Stimulated activated CD4-positive, alpha-beta T cell treated with anti-CD3 and anti-CD28 coated beads, Interleukin-1b, Interleukin-23, amount 100 ng/mL, for 48 hours (primary cell): ENCODE measurements at regions not wholly inside any gene's neighbourhood (a gene's known extent, or its start where the extent isn't known, plus 50 kb on each side); places are given as distances from the start of the nearest gene placed in this dataset.
A peak's percentile ranks its signal among the peaks of the same experiment; 100 is the strongest.
"Not testable (repeated sequence)": the region's sequence is repeated elsewhere in the genome, so short reads cannot be mapped to it uniquely, and the experiment has no call there.

Experiments used
- DNase-seq: peaks from one replicate; pipeline ENCODE4 v3.0.0-alpha.2; 2020

DNA sequence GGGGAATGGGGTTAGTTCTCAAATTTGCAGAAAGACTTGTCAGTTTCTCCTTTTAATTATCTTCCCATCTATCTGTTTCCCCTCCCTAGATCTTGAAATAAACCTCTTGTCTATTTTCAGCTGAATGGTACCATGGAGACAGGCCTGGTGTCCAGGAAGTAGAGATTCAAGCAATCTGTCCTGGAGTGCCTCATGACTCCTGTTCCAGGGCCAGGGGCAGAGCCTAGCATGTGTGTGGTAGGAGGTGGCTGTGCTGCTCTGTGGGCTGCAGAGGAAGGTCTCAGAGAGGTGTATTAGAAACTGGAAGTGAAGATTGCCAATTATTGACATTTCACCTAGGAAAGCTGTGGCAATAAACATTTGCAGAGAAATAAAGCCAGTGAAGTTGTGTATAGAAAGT lies 175.8 kb upstream of the ATP10B start:
- no peak for DNase-seq

DNA sequence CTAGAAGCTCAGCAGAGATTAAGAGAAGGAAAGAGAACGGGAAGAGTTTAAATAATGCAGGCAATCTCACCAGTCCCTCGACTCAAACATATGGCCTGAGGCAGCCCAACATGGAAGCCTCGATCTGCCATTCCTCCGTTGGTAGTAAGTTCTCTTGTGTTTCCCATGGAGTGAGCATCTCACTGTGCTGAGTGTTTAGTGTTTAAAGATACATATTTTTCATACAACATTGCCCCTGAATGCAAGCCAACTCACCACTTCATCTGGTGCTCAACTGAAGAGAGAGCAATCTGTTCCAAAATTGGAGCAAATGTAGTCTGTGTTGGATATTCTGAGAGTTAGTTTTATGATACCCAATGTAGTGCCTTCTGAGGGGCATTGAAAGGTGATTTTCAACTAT lies 171.5 kb upstream of the ATP10B start:
- DNase-seq: no peak

DNA sequence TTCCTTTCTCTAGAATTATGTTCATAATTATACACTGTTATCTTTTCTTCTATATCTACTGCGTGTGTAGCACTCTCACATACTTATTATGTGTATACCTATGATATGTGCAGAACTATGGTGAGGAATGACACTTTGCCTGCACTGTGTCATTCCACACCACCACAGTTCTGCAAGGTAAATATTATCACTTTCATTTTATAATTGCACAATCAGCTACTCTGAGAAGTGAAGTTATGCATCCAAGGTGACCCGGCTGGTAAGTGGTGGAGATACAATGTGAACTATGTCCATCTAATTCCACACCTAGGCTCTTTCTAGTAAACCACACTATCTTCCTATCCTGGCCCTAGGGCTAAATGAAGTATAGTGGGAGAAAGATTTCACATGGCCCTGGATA lies 170.1 kb upstream of the ATP10B start:
- DNase-seq: no peak

DNA sequence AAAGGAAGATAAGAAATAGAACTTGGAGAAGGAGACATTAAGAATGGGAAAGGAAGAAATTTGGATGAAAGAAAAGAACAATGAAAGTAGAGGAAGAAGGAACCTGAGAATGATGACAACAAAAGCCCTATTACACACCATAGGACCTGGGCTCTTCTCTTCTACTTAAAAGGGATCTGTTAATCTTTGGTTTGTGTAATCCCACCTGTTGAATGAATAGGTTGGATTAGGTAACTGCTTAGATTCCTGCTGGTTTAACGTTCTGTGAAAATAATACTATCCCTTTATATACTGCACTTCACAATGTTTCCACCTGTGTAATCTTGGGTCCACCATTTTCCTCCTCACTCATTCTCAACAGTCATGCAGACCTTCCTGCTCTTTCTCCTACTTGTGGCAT lies 157.8 kb upstream of the ATP10B start:
- DNase-seq: no peak

DNA sequence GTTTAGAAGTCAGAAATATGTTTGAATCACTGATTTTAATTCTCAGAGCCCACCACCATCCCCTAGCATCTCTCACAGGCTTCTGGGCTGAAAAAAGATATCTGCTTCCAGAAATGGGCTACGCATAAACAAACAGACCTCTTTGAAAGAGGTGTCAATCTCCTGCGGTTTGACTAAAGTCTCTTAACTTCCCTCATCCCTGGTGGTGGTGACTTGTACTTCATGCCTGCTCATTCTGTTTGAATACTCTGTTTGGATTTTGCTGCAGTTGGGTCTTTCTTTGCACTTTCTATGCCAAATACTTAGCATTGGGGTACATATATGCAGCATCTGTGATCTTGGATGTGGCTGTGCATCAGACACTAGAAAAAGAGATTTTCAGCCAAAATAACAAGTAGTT lies 157.2 kb upstream of the ATP10B start:
- no peak for DNase-seq

DNA sequence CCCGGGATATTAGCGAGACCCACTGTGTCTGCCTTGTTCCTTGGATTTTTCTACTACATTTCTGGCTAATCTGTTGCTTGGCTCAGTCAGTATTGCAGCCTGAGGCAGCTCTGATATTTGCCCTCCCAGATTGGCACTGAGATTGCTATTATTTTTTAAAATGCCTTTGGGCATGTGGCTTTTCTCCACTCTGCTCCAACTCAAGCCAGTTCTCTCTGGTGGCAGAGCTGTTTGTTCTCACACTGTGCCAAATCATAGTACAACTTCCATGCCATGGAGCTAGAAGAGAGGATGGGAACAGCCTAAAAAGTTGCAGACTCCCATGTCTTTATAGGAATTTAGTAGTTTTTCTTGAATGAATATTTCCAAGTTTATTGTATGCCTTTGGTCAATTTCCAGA lies 155.9 kb upstream of the ATP10B start:
- DNase-seq: no peak

DNA sequence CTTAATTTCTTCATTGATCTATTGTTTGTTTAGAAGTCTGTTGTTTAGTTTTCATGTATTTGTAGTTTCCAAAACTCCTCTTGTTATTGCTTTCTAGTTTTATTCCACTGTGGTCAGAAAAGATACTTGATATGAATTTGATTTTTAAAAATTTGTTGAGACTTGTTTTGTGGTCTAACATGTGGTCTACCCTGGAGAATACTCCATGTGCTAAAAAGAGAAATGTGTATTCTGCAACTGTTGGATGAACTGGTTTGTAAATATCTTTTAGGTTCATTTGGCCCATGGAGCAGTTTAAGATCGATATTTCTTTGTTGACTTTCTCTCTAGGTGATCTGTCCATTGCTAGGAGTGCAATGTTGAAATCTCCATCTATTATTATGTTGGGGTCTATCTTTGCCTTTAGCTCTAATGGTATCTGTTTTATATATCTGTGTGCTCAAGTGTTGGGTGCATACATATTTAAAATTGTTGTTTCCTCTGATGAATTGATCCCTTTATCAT lies 150.6 kb upstream of the ATP10B start:
- DNase-seq: no peak

DNA sequence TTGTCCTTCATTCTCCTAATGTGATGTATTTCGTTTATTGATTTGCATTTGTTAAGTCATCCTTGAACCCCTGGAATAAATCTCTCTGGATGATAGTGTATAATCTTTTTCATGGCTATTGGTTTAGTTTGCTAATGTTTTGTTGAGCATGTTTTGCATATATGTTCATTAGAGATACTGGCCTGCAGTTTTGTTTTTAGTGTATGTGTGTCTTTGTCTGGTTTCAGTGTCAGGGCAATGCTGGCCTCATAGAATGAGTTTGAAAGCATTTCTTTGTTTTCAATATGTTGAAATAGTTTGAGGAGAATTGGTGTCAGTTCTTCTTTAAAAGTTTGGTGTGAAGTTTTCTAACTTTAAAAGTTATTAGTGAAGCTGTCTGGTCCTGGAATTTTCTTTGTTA lies 149.6 kb upstream of the ATP10B start:
- DNase-seq: no peak

DNA sequence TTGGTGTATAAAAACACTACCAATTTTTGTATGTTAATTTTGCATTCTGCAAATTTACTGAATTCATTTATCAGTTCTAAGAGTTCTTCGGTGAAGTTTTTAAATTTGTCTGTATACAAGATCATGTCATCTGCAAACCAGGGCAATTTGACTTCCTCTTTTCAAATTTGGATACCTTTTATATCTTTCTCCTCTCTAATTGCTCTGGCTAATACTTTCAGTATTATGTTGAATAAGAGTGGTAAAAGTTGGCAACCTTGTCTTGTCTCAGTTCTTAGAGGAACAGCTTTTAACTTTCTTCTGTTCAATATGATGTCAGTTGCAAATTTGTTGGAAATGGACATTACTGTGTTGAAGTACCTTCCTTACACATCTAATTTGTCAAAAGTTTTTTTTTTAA lies 149.1 kb upstream of the ATP10B start:
- not testable (repeated sequence) for DNase-seq

DNA sequence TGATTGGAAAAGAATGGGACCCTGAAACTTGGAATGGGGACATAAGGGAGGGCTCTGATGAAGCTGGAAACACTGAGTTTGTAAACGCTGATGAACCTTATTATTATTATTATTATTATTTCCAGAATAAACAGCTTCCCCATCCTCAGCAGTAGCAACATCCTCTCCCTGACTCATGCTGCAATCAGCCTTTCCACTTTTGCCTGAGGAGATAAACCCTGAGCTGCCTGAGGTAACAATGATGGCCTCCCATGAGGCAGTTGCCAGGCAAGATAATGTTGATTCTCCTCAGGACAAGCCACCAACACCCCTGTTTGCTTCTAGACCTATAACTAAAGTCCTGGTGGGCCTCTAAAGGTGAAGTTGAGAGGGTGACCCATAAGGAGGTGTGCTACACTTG lies 139.2 kb upstream of the ATP10B start:
- no peak for DNase-seq

DNA sequence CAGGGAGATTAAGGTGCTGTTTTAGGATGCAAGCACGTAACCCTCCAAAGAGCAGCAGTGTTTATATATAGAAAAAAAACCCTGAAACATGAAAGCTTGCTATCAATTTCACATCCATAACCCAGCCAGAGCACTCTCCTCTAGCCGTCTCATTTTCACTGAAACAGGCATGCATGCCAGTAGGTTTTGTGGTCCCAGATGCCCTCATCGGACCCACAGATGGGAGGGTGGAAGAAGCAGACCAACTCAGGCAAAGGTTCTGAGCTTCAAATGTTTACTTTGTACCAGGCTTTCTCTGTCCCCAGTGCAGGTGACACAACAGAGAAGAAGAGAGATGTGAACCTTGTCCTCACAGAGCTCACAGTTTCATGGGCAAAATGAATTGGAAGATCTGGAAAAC lies 127.4 kb upstream of the ATP10B start:
- no peak for DNase-seq

DNA sequence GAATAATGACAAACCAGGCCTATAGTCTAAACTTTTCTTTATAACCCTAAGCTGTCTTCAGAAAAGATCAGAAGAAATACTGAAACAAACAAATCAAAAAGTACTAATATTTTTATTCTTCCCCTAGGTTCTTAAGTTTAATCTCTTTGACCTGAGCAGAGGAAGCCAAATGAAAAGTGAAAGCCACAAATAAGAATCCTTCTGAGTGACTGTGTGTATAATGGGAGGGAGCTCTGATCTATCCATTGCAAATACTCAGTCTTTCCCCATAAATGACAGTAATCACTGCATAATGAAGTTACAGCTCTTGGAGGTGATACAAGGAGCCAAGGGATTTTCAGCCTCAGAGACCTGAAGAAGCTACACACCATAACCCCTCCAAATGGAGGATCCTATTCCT lies 126.9 kb upstream of the ATP10B start:
- DNase-seq: no peak

DNA sequence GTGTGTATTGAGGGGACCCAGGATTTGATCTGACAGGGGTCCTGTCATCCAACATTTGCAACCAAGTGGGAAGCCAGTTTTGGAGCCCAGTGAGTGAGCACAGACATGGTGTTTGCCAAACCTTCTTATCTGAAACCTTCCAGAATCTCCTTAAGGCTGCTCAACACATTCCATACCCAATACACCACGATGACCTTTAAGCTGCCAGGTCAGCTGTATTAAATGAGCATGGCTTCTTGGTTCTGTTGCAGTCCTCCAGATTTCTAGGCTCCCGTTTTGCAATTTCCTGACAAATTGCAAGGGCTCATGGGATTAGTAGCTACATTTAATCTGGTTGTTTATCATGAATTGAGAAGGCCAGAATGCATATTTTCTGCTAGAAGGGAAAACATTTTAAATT lies 124.2 kb upstream of the ATP10B start:
- DNase-seq: no peak

DNA sequence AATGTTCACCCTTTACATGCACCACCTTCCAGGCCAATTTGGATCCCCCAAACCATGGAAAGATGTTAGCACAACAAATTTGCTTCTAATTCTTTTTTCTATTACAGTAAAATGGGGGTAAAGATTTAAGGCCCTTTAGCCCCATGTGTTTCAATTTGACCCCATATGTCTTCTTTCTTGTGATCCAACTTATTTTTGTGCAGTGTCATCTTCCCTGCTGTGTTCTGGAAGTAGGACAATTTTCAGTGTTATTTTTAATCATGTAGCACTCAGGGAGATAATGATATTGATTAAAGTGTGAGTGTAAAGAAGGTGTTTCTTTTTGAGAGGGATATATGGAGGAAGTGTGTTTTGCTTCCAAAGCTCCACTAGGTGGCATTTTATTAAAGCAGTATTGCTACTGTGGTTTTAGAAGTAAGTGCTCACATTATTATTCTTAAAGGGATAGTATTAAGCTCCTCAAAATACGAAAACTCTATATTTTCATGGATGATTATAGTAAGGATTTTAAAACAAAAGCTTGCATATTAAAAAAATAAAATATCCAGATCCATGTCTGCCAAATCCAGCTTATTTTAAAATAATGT lies 118.7 kb upstream of the ATP10B start:
- no peak for DNase-seq

DNA sequence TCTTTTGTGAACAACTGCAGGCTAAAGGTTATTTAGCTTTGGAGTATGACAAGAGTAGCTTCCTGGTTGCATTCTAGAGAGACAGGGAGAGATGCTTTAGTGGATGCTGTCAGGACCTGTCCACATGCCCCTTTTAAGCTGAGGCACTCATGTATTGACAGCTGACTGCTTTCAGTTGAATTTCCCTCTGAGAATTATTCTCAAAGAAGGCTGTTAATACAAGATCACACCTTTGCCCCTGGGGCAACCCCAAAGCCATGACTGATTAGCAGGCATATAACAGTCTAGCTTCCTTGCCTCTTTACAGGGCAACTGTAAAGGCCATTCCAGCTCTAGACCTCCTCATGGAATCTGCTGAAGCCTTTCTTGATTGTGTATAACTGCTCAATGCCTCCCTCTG lies 117.6 kb upstream of the ATP10B start:
- DNase-seq: no peak

DNA sequence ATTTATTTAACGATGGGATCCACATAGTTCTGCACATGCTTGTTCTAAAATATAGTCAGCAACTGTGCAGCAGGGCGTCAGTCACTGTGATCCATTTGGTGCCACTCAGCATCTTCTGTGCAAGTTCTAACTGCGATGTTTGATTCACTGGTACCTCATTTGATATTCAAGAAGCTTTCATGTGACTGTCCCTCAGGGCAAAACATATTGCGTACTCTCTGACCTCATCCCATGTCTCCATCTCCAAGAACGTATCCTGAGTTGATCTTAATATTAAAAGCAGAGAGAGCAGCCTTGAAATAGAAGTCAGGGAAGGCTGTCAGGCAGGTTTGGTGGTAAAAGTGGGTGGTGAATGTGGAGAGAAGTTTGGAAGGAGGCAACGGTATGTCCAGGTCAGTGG lies 116.5 kb upstream of the ATP10B start:
- DNase-seq: no peak

DNA sequence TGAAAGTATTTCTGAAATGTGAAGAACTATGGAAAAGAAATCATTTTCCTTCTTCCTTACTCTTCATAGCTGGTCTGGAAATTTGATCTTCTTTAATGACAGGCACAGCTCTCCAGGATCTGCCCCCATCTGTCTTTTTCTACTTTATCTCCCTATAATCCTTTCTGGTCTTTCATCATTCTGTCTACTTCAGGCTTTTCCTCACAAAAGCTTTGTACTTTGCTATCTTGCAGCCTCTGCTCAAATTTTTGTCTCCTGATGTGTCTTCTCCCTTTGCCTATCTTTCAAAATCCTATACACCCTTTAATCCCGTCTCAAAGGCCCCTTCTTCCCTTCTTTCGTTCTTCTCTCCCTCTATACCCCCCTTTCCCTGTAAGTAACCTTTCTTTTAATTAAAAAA lies 114.9 kb upstream of the ATP10B start:
- DNase-seq: no peak

DNA sequence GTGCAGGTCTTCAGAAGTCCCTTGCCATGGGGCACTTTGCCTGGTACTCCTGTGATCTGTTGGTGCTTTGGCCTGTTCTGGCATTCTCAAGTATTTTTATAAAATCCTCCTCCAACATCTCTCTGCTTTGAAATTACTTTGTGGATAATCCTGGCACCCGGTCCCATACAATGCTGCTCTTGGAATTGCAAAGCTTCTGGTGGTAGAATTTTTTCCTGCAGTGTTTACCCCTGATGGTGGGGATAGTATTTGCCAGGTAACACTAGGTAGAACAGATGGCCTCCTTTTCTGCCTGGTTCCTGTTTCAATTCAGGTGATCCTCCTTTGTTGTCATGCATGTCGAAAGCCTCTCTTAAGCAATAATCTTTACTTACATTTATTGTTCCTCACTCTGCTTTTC lies 109.8 kb upstream of the ATP10B start:
- no peak for DNase-seq

DNA sequence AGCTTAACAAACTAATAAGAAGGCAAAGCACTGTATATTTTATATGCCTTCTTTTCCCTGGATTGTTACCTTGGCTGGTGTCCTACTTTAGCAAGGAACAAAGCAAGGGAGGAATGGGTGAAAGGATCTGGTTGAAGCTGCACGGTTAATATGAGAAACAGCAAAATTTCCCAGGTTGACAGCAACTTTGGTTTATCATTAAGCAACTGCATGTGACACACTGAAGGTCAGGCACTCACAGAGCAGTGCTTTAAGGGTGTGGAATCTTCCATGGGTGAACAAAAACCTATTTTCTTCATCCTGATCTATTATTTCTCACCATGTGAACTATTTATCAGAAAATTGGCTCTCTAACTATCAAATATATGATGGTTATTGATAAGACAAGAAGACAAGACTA lies 109.0 kb upstream of the ATP10B start:
- no peak for DNase-seq

DNA sequence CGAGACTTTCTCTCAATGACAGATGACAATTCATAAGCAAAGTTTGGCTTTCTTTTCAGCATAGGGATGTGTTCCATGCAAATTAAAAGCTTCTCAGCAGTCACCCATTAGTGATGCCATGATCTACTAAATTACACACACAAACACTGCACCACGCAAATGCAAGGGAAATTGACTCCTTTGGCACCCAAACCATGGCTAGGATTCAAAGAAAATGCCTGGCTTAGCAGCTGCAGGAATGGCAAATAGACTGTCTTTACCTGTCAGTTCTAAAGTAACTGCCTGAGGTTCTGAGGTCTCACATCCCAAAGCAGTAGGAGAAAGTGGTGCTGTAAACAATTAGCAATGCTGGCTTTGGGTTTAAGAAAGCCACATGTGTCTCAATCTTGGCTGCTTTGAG lies 108.6 kb upstream of the ATP10B start:
- DNase-seq: no peak

DNA sequence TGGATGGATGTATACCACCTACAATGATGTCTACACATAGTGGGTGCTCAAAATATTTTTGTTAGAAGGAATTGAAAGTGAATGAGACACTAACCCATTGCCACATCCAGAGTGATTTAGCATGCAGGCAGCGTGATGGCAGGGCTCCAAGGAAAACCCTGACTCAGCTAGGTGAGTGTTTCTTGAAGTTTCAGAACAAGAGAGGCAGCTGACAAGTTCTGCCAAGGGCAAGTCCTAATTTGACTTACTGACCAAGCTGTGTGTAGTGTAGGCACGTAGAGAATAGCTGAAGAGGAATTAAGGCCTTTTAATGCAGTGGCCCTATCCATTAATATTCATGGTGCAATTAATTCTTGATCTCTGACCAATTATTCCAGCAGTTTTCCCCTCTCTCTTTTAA lies 107.8 kb upstream of the ATP10B start:
- DNase-seq: peak; percentile 2

DNA sequence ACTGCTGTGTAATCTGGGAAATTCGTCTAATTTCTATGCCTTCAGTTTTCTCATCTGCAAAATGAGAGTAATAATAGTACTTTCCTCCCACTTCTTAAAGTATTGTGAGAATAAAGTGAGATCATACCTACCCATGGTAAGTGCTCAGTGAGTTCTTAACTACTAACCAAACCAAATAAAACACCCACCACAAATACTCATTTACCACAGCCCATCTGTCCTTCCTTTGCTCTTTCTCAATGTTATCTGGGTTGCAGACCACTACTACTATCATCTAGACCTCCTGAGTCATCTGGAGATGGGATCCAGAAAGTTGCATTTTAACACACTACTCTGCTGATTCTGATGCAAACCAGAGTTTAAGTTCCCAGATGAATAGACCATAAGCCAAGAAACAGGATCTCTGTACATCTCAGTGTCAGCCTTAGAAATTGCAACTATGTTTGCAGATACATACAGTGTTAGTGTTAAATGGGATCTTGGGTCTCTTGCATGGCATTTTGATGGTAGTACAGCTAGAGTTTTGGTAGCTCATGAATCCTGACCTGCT lies 105.4 kb upstream of the ATP10B start:
- no peak for DNase-seq

DNA sequence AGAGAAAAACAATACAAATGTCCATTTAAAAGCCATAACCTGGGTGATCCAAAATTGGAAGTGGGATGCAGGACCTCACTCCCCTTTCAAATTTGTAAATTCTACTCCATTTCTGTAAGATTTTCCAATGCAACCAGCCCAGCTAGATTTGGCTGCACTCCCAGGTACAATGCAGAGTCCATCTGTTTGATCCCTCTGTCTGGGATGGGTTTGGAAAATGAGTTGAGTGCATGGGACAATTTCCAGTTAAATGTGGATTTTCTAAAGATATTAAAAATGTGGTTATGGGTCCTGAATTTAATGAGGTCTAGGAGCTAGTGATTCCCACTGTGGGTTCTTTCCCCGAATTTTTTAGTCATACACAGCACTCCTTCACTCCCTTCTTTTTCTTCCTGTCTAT lies 104.0 kb upstream of the ATP10B start:
- no peak for DNase-seq

DNA sequence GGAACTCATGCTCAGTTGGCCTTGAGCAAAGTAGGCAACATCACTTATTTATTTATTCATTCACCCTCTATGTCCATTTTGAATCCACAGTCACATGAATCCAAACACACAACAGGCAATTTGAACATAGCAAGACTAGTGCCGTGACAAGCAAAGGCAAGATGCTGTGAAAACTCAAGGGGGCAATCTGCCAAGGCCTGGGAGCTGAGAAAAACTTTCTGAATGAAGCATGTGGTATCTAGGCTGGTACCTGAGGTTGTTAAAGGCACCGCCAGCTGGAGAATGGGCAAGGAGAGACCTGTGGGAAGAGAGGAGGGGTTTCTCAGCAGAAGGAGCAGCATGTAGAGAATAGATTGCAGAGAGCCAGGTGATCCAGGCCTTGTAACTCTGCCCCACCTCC lies 98.3 kb upstream of the ATP10B start:
- no peak for DNase-seq

DNA sequence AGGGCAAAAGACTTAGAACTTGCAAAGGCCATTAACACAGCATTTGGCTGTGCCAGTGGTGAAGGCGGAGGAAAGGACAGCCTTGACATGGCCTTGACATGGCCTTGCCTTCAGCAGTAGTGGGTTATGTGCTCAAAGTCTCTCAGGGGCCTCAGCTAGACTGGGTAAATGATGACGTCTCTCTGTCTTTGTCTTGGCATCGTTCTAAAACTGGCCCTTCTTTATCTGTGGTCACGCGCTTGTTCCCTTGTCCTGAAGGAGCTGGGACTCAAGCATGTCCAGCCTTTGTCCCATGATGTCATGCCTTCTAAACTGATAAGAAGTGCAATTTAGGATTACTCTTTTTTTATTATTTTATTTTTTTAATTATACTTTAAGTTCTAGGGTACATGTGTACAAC lies 88.7 kb upstream of the ATP10B start:
- no peak for DNase-seq

DNA sequence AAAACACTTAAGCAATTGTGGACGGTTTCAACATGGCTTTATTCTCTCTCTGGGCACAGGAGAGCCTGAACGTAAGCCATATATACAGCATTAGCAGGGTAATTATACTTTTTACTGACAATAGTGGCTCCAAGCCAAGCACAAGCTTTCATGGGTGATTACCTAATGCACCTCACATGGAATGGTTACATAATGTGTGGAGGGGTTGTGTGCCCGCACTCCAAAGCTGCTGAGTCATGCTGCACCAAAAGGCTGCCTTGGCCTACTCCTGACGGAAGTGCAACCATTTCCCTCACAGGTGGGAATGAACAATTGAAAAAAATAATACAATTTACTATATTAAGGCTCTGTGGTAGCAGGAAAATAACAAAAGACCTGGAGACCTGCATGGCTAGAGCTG lies 86.5 kb upstream of the ATP10B start:
- no peak for DNase-seq
